ENCODE measurements at regions not wholly inside any gene's neighbourhood (a gene's known extent, or its start where the extent isn't known, plus 50 kb on each side); places are given as distances from the start of the nearest gene placed in this dataset.

- TF ChIP-seq EP300 (IDR thresholded peaks at IDR 0.05; ENCODE audit: borderline replicate concordance): no peak
- no peak for TF ChIP-seq NFIC (IDR thresholded peaks at IDR 0.05)
- no peak for TF ChIP-seq ZBTB7A (IDR thresholded peaks at IDR 0.05; ENCODE audit: low read depth)
- TF ChIP-seq CEBPB (IDR thresholded peaks at IDR 0.05): no peak
- TF ChIP-seq MAX (IDR thresholded peaks at IDR 0.05): no peak
- no peak for TF ChIP-seq EGR1 (IDR thresholded peaks at IDR 0.05)
- TF ChIP-seq REST (IDR thresholded peaks at IDR 0.05; ENCODE audit: low read depth): no peak
Measured at GRCh38 chr3:82194870-82195269, 433.4 kb upstream of the GBE1 start.
